SH-SY5Y (cell line): ENCODE measurements at regions not wholly inside any gene's neighbourhood (a gene's known extent, or its start where the extent isn't known, plus 50 kb on each side); places are given as distances from the start of the nearest gene placed in this dataset.

Experiments
- GATA2 ChIP-seq: IDR thresholded peaks from 2 replicates; pipeline ENCODE4 v1.6.1; 2011; ENCODE audit warnings: mild to moderate bottlenecking, low read depth, low read length
- GATA3 ChIP-seq: IDR thresholded peaks from 2 replicates; pipeline ENCODE4 v1.6.1; 2011; ENCODE audit warnings: low read depth, mild to moderate bottlenecking, low read length, moderate library complexity

DNA sequence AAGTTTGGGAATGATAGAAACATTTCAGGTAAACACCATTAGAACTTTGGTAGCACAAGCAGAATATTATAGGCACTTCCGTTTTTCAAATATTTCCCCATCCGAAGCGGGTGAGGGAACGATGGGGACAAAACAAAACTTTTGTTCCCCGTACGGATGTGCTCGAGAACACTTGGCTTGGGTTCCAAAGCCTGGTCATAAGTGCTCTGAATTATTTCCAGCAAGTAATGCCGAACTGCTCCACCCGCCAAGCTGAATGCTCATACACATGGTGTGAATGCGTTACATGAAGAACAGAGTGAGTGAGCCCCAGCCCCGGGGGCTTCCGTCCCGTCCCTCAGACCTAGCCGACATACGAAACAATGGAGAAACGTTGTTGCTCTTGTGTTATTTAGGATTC is 438.2 kb upstream of the ARRDC4 start:
- TF ChIP-seq GATA2, result no peak
- TF ChIP-seq GATA3, result no peak
